ENCODE measurements at regions not wholly inside any gene's neighbourhood (a gene's known extent, or its start where the extent isn't known, plus 50 kb on each side); places are given as distances from the start of the nearest gene placed in this dataset.

- TF ChIP-seq POLR2AphosphoS5 (IDR thresholded peaks at IDR 0.05; ENCODE audit: low read depth, low read length) (no peak), POLR2A (IDR thresholded peaks at IDR 0.05; ENCODE audit: low read depth, low read length) (no peak)
Observed at GRCh38 chr10:130500261-130501000, 364.2 kb downstream of the GLRX3 start.
